Gastrocnemius medialis (tissue), 4 donors: ENCODE measurements at regions not wholly inside any gene's neighbourhood (a gene's known extent, or its start where the extent isn't known, plus 50 kb on each side); places are given as distances from the start of the nearest gene placed in this dataset.

Experiments
- ATAC-seq, 2 donors: fragments of 150-250 bp; one replicate each; pipeline ENCODE4 v1.9.1; 2016
- DNase-seq, 2 donors: peaks; one replicate each; pipeline ENCODE4 v3.0.0-alpha.2; 2019
- H3K27ac ChIP-seq, 4 donors: fragments of 200-600 bp; sonication (generic); 1 replicate in 1 of 4; 2 replicates in 3 of 4; pipeline ENCODE4 v1.5.1; 2016 to 2018; ENCODE audit warnings: mild to moderate bottlenecking in 2 of 4, moderate library complexity in 1 of 4
- H3K27me3 ChIP-seq, 3 donors: fragments of 200-600 bp; sonication (generic) in 2 of 3; 1 replicate in 1 of 3; 2 replicates in 2 of 3; pipeline versions ENCODE4 v1.5.1 to v1.6.0; 2016 to 2019; ENCODE audit warnings: mild to moderate bottlenecking in 1 of 3, moderate library complexity in 1 of 3
- H3K36me3 ChIP-seq, 2 donors: fragments of 200-600 bp; sonication (generic) in 1 of 2; one replicate each; pipeline ENCODE4 v1.5.1; 2017 to 2018
- H3K4me1 ChIP-seq, 2 donors: fragments of 200-600 bp; sonication (generic) in 1 of 2; one replicate each; pipeline ENCODE4 v1.5.1; 2016 to 2017; ENCODE audit warnings: mild to moderate bottlenecking in 2 of 2
- H3K4me3 ChIP-seq, 4 donors: fragments of 200-600 bp; sonication (generic) in 3 of 4; 1 replicate in 1 of 4; 2 replicates in 3 of 4; pipeline ENCODE4 v1.5.1; 2016 to 2019; ENCODE audit warnings: mild to moderate bottlenecking in 2 of 4
- H3K9me3 ChIP-seq, 3 donors: fragments of 200-600 bp; sonication (generic) in 2 of 3; 1 replicate in 1 of 3; 2 replicates in 2 of 3; pipeline ENCODE4 v1.5.1; 2016 to 2019
- CTCF ChIP-seq, 5 experiments: fragments of 450-650 bp in 3 of 5; fragments of 200-600 bp in 2 of 5; sonication (generic) in 2 of 5; IDR thresholded peaks in 4 of 5; conservative IDR thresholded peaks in 1 of 5; 1 replicate in 4 of 5; 2 replicates in 1 of 5; pipeline ENCODE4 v1.5.1; 2016 to 2019; ENCODE audit warnings: antibody characterized with exemption in 5 of 5, mild to moderate bottlenecking in 3 of 5, moderate library complexity in 3 of 5
- POLR2A ChIP-seq, 2 donors: fragments of 450-650 bp; IDR thresholded peaks; one replicate each; pipeline ENCODE4 v1.6.1; 2017; ENCODE audit warnings: antibody characterized with exemption in 2 of 2, mild to moderate bottlenecking in 2 of 2, moderate library complexity in 2 of 2
- in situ Hi-C, 4 donors: fragments of 200-750 bp; cut with MboI; loops; one replicate each; pipeline versions ENCODE4 v1.15.0 to v1.8.0; 2017; ENCODE audit warnings: low sequenced_read_pairs in 4 of 4
- intact Hi-C: fragments of 100-400 bp; cut with DNase I; formaldehyde crosslinking; loops from one replicate; pipeline ENCODE4 v1.15.1; 2023; ENCODE audit warnings: low total_unique reads

- no peak for DNase-seq
- intact Hi-C loops (loop anchor here (2.0 kb wide), 1 partner anchor 169 kb away; no protein-coding TSS in a partner anchor), in situ Hi-C loops (no loop called here)
- no peak for ATAC-seq
- H3K4me3 ChIP-seq = no peak overlapping the region
- peak in 1 of 5 experiments; percentile 15 for TF ChIP-seq CTCF (IDR thresholded peaks at IDR 0.05 in 4 of 5, conservative IDR thresholded peaks at IDR 0.05 in 1 of 5)
- TF ChIP-seq POLR2A (IDR thresholded peaks at IDR 0.05) = no peak
- no peak overlapping the region for H3K27ac ChIP-seq
- H3K9me3 ChIP-seq = no peaks in the 10 kb centered on the region
- no peaks in the 10 kb centered on the region for H3K36me3 ChIP-seq
- H3K27me3 ChIP-seq = no peaks in the 10 kb centered on the region
- no peaks in the 10 kb centered on the region for H3K4me1 ChIP-seq
These were observed 105.1 kb upstream of the SLC25A48 start for GRCh38 chr5:135729321-135729786.

GRCh38 chr5:135724617-135725016 is 109.8 kb upstream of the SLC25A48 start:
- intact Hi-C loops = no loop called here
- DNase-seq (peak in 1 of 2 donors; percentile 18), ATAC-seq (peak; percentile 28 to 49)
- TF ChIP-seq CTCF (IDR thresholded peaks at IDR 0.05 in 4 of 5, conservative IDR thresholded peaks at IDR 0.05 in 1 of 5) = no peak
- no peak for TF ChIP-seq POLR2A (IDR thresholded peaks at IDR 0.05)
- no peaks in the 10 kb centered on the region for H3K27me3 ChIP-seq
- H3K4me3 ChIP-seq = no peak overlapping the region
- no peaks in the 10 kb centered on the region for H3K9me3 ChIP-seq
- in situ Hi-C loops = no loop called here
- H3K4me1 ChIP-seq = no peaks in the 10 kb centered on the region
- no peak overlapping the region for H3K27ac ChIP-seq
- no peaks in the 10 kb centered on the region for H3K36me3 ChIP-seq

DNA sequence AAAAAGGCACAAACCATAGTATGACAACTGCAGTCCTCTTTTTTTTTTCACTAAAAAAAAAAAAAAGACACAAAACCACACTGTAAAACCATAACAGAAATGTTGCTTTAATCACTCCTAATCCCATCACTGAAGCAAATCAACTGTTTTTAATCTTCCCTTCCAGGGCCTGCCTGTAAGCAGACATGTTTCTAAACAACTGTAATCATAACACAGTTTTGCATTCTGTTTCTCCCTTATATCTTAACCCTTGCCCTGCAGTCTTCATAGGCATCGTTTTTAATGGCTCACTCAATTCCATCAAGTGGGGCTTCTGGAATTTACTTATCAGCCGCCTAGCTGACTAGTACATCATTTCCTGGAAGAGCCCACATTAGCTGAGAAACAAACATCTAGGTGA is 111.0 kb upstream of the SLC25A48 start:
- ATAC-seq (no peak), DNase-seq (no peak)
- Histone ChIP-seq H3K9me3 (no peaks in the 10 kb centered on the region), H3K27ac (no peak overlapping the region), H3K27me3 (no peaks in the 10 kb centered on the region), H3K36me3 (no peaks in the 10 kb centered on the region), H3K4me1 (no peaks in the 10 kb centered on the region), H3K4me3 (no peak overlapping the region)
- intact Hi-C loops = no loop called here
- TF ChIP-seq POLR2A (IDR thresholded peaks at IDR 0.05) = no peak
- no peak for TF ChIP-seq CTCF (IDR thresholded peaks at IDR 0.05 in 4 of 5, conservative IDR thresholded peaks at IDR 0.05 in 1 of 5)
- in situ Hi-C loops = no loop called here

DNA sequence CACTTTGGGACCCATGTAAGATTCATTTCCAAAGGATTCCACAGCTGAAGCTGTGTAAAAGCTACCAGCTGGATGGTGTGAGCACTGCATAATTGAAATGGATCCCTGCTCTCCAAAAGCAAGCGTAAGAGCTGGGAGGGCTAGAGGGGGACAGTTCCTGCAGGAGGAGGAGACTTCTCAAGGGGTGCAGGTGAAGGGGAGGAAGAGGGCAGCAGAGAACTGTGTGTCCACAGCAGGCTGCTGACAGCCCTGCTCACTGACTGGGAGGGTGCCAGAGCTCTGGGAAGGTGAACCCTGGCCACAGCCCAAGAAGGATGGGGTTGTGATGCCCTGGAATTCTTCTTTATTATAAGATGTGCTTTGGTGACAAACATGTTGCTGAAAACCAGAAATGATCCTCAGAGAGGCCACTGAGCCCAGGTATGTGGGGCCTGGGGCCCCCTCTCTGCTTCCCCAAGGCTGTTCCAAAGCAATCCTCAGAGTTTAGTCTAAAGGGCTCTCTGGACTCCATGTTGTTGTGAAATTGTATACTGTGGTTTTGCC is 112.8 kb upstream of the SLC25A48 start:
- DNase-seq (no peak), ATAC-seq (no peak)
- H3K9me3 ChIP-seq = no peaks in the 10 kb centered on the region
- H3K4me1 ChIP-seq = no peaks in the 10 kb centered on the region
- H3K27ac ChIP-seq = no peak overlapping the region
- TF ChIP-seq CTCF (IDR thresholded peaks at IDR 0.05 in 4 of 5, conservative IDR thresholded peaks at IDR 0.05 in 1 of 5) = no peak
- TF ChIP-seq POLR2A (IDR thresholded peaks at IDR 0.05) = no peak
- H3K4me3 ChIP-seq = no peak overlapping the region
- no peaks in the 10 kb centered on the region for H3K27me3 ChIP-seq
- in situ Hi-C loops = no loop called here
- no peaks in the 10 kb centered on the region for H3K36me3 ChIP-seq
- intact Hi-C loops = no loop called here

- no peaks in the 10 kb centered on the region for H3K4me1 ChIP-seq
- intact Hi-C loops (no loop called here), in situ Hi-C loops (no loop called here)
- no peak overlapping the region for H3K27ac ChIP-seq
- ATAC-seq (no peak), DNase-seq (no peak)
- H3K9me3 ChIP-seq = no peaks in the 10 kb centered on the region
- H3K27me3 ChIP-seq = no peaks in the 10 kb centered on the region
- no peaks in the 10 kb centered on the region for H3K36me3 ChIP-seq
- H3K4me3 ChIP-seq = no peak overlapping the region
- TF ChIP-seq POLR2A (IDR thresholded peaks at IDR 0.05) = no peak
- TF ChIP-seq CTCF (IDR thresholded peaks at IDR 0.05 in 4 of 5, conservative IDR thresholded peaks at IDR 0.05 in 1 of 5) = no peak
These were observed 114.3 kb upstream of the SLC25A48 start for GRCh38 chr5:135720191-135720590.
